Endothelial cell of umbilical vein (primary cell): ENCODE measurements at regions not wholly inside any gene's neighbourhood (a gene's known extent, or its start where the extent isn't known, plus 50 kb on each side); places are given as distances from the start of the nearest gene placed in this dataset.

Source experiments
- BruUV-seq: library from RNA; stranded (reverse); fragments of 400-500 nt; replicated peaks from 2 replicates; lab custom pipeline; 2021; lab: Mats Ljungman, UMichigan
- CTCF ChIA-PET: fragments of 300-600, 350-600 bp; sonication (Branson Sonifier 250); formaldehyde crosslinking; loops from one replicate; lab custom pipeline; 2021; ENCODE audit warnings: antibody characterized with exemption, inconsistent platforms; lab: Charles Lee
- POLR2A ChIA-PET: fragments of 300-600, 350-600 bp; sonication (Branson Sonifier 250); formaldehyde crosslinking; loops from one replicate; lab custom pipeline; 2021; ENCODE audit warnings: antibody characterized with exemption, inconsistent platforms; lab: Charles Lee
- DNase-seq: peaks from one replicate; pipeline ENCODE4 v3.0.0-alpha.2; 2011; ENCODE audit warnings: low read depth, low spot score
- FAIRE-seq: peaks from 2 replicates; lab custom pipeline; 2011; peaks lifted over from hg19 to GRCh38; lab: Jason Lieb, UNC
- H2AFZ ChIP-seq: 2 replicates; pipeline ENCODE4 v1.6.0; 2012; ENCODE audit warnings: low read depth, low read length, control low read depth, inconsistent platforms
- H3K27ac ChIP-seq: 2 replicates; pipeline ENCODE4 v1.5.1; 2011; ENCODE audit warnings: low read depth, mild to moderate bottlenecking, control low read depth, low read length, moderate library complexity; ENCODE audit not compliant: insufficient read depth
- H3K27me3 ChIP-seq, 2 experiments: 2 replicates each; pipeline versions ENCODE4 v1.6.0 to v1.6.1; 2011; ENCODE audit warnings: low read length in 2 of 2, mixed read lengths in 1 of 2; ENCODE audit not compliant: control insufficient read depth in 2 of 2, insufficient read depth in 2 of 2
- H3K36me3 ChIP-seq, 2 experiments: 2 replicates in 1 of 2; 3 replicates in 1 of 2; pipeline ENCODE4 v1.5.1; 2011; ENCODE audit warnings: low read length in 2 of 2, mild to moderate bottlenecking in 1 of 2, moderate library complexity in 1 of 2; ENCODE audit not compliant: control insufficient read depth in 2 of 2, insufficient read depth in 2 of 2; ENCODE audit errors: extremely low read depth in 1 of 2
- H3K4me1 ChIP-seq: 3 replicates; pipeline ENCODE4 v1.5.1; 2011; ENCODE audit warnings: mild to moderate bottlenecking, low read length; ENCODE audit not compliant: control insufficient read depth, insufficient read depth; ENCODE audit errors: extremely low read depth
- H3K4me2 ChIP-seq: 2 replicates; pipeline ENCODE4 v1.6.1; 2011; ENCODE audit warnings: low read length, control low read depth, mixed read lengths; ENCODE audit not compliant: insufficient read depth
- H3K4me3 ChIP-seq, 3 experiments: fragments of 200-600 bp in 1 of 3; sonication (generic), shearing (Covaris generic) in 1 of 3; replicated peaks in 1 of 3; 2 replicates each; pipeline ENCODE4 v1.5.1; 2011 to 2016; ENCODE audit warnings: control low read depth in 3 of 3, low read length in 3 of 3, mild to moderate bottlenecking in 2 of 3, inconsistent platforms in 1 of 3, low read depth in 1 of 3, moderate library complexity in 1 of 3; ENCODE audit not compliant: insufficient read depth in 1 of 3
- H3K79me2 ChIP-seq: 2 replicates; pipeline ENCODE4 v1.6.0; 2012; ENCODE audit warnings: low read length, inconsistent platforms; ENCODE audit not compliant: control insufficient read depth, insufficient read depth
- H3K9ac ChIP-seq: replicated peaks from 2 replicates; pipeline ENCODE3; 2011; ENCODE audit warnings: low read length, control low read depth; ENCODE audit not compliant: insufficient read depth; ENCODE audit errors: extremely low read depth
- H3K9me1 ChIP-seq: replicated peaks from 3 replicates; pipeline ENCODE4 v1.6.0; 2011; ENCODE audit warnings: mild to moderate bottlenecking, low read length; ENCODE audit not compliant: control insufficient read depth, insufficient read depth; ENCODE audit errors: extremely low read depth
- H3K9me3 ChIP-seq: replicated peaks from 2 replicates; pipeline ENCODE4 v1.5.1; 2012; ENCODE audit warnings: low read length, inconsistent platforms; ENCODE audit not compliant: control insufficient read depth, insufficient read depth
- H4K20me1 ChIP-seq: replicated peaks from 2 replicates; pipeline ENCODE3; 2011; ENCODE audit warnings: mild to moderate bottlenecking, low read length; ENCODE audit not compliant: control insufficient read depth, insufficient read depth; ENCODE audit errors: extremely low read depth
- CTCF ChIP-seq, 2 donors: IDR thresholded peaks; 1 replicate in 1 of 2; 2 replicates in 1 of 2; pipeline ENCODE4 v1.5.1; 2011; ENCODE audit warnings: low read length in 2 of 2, mild to moderate bottlenecking in 2 of 2, moderate library complexity in 2 of 2, control low read depth in 1 of 2, inconsistent platforms in 1 of 2, low read depth in 1 of 2; ENCODE audit not compliant: insufficient read depth in 1 of 2; ENCODE audit errors: extremely low read depth in 1 of 2
- EZH2 ChIP-seq: IDR thresholded peaks from 2 replicates; pipeline ENCODE4 v1.6.1; 2012; ENCODE audit warnings: borderline replicate concordance, low read depth, mild to moderate bottlenecking, moderate library complexity, low read length, inconsistent platforms; ENCODE audit not compliant: severe bottlenecking
- FOS ChIP-seq: IDR thresholded peaks from 2 replicates; pipeline ENCODE4 v1.6.1; 2011; ENCODE audit warnings: mild to moderate bottlenecking, low read length, moderate library complexity, borderline replicate concordance; ENCODE audit not compliant: insufficient read depth
- GATA2 ChIP-seq: IDR thresholded peaks from 2 replicates; pipeline ENCODE4 v1.7.0; 2011; ENCODE audit warnings: low read depth, mild to moderate bottlenecking, moderate library complexity, mixed read lengths, low read length; ENCODE audit not compliant: insufficient read length, insufficient read depth
- JUN ChIP-seq: IDR thresholded peaks from 2 replicates; pipeline ENCODE4 v1.6.1; 2011; ENCODE audit warnings: borderline replicate concordance, low read depth; ENCODE audit not compliant: insufficient read length, insufficient read depth
- MYC ChIP-seq: IDR thresholded peaks from one replicate; pipeline ENCODE4 v1.6.1; 2011; ENCODE audit warnings: mild to moderate bottlenecking, low read depth, low read length
- POLR2A ChIP-seq: IDR thresholded peaks from 2 replicates; pipeline ENCODE4 v1.6.1; 2012; ENCODE audit warnings: low read depth, mild to moderate bottlenecking, control low read depth, low read length
- POLR2AphosphoS5 ChIP-seq: IDR thresholded peaks from 2 replicates; pipeline ENCODE4 v1.6.1; 2012; ENCODE audit warnings: low read depth, mild to moderate bottlenecking, control low read depth, low read length, moderate library complexity; ENCODE audit not compliant: insufficient read depth
- dilution Hi-C: fragments of 300-500 bp; cut with MboI; formaldehyde crosslinking; loops from one replicate; pipeline ENCODE4 v1.15.0; 2019; ENCODE audit warnings: low sequenced_read_pairs; ENCODE audit not compliant: extremely low pct_ligation_motif_present
- intact Hi-C: fragments of 100-400 bp; cut with micrococcal nuclease; formaldehyde crosslinking; loops from one replicate; pipeline ENCODE4 v1.10.0; 2022
- TF ChIP-seq, protein P1 (sequence below): IDR thresholded peaks from 2 replicates; pipeline ENCODE4 v1.6.1; 2011; ENCODE audit not compliant: insufficient read depth, insufficient read length

- POLR2A ChIA-PET: no interaction called here
- dilution Hi-C loops (no loop called here), intact Hi-C loops (no loop called here)
- FAIRE-seq (no peak), DNase-seq (no peak)
- Histone ChIP-seq H3K4me1 (no peaks in the 10 kb centered on the region), H3K9ac (no peak overlapping the region), H2AFZ (no peak overlapping the region), H3K4me3 (no peak overlapping the region), H3K79me2 (no peaks in the 10 kb centered on the region), H3K27ac (no peak overlapping the region), H3K36me3 (no peaks in the 10 kb centered on the region), H3K9me3 (no peaks in the 10 kb centered on the region), H3K27me3 (peaks cover 0 to 6% of the 10 kb centered on the region in 2 experiments), H4K20me1 (no peaks in the 10 kb centered on the region), H3K4me2 (no peak overlapping the region), H3K9me1 (no peaks in the 10 kb centered on the region)
- TF ChIP-seq GATA2: no peak
- no peak for TF ChIP-seq FOS
- TF ChIP-seq EZH2: no peak
- TF ChIP-seq POLR2AphosphoS5: no peak
- TF ChIP-seq, protein P1, sequence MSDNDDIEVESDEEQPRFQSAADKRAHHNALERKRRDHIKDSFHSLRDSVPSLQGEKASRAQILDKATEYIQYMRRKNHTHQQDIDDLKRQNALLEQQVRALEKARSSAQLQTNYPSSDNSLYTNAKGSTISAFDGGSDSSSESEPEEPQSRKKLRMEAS: no peak
- no peak for TF ChIP-seq CTCF (IDR thresholded peaks at IDR 0.05; ENCODE audit: extremely low read depth in 1 of 2, insufficient read depth in 1 of 2, low read depth in 1 of 2, low read length in 2 of 2)
- TF ChIP-seq MYC: no peak
- TF ChIP-seq JUN: no peak
- no peak for TF ChIP-seq POLR2A
- BruUV-seq: no TSS peak
- CTCF ChIA-PET: interaction anchor here (1.7 to 2.2 kb wide), 3 partner anchors 10 to 132 kb away, joined by 4 to 5 read pairs (median 5); no protein-coding TSS in a partner anchor
Measured at GRCh38 chr14:50011242-50011641, 105.1 kb downstream of the VCPKMT start.
